ENCODE measurements at regions not wholly inside any gene's neighbourhood (a gene's known extent, or its start where the extent isn't known, plus 50 kb on each side); places are given as distances from the start of the nearest gene placed in this dataset.

GRCh38 chr5:136510481-136510880 lies 145.1 kb upstream of the TRPC7 start:
- no peak overlapping the region for H3K4me2 ChIP-seq (ENCODE audit: extremely low read depth, insufficient read depth, low read length)
- H3K9me3 ChIP-seq (ENCODE audit: control insufficient read depth, insufficient read depth, low read depth, low read length) = no peaks in the 10 kb centered on the region
- no peaks in the 10 kb centered on the region for H3K27me3 ChIP-seq (ENCODE audit: control insufficient read depth, insufficient read depth, low read length)
- H3K27ac ChIP-seq (ENCODE audit: insufficient read depth, low read length) = no peak overlapping the region
- TF ChIP-seq CTCF (conservative IDR thresholded peaks at IDR 0.05 in 1 of 2, IDR thresholded peaks at IDR 0.05 in 1 of 2; ENCODE audit: low read depth in 1 of 2, low read length in 2 of 2) (no peak), EZH2 (IDR thresholded peaks at IDR 0.05; ENCODE audit: low read length, missing control alignments) (no peak)
- H2AFZ ChIP-seq (ENCODE audit: low read length) = no peak overlapping the region
- no peak overlapping the region for H3K9ac ChIP-seq (ENCODE audit: insufficient read depth, low read length)
- H3K4me3 ChIP-seq (replicated peaks in 1 of 4; ENCODE audit: control extremely low read depth in 1 of 4, insufficient read depth in 1 of 4, low read depth in 3 of 4, low read length in 4 of 4) = no peak overlapping the region
- H3K36me3 ChIP-seq (ENCODE audit: control insufficient read depth, insufficient read depth, low read length) = no peaks in the 10 kb centered on the region
- no peaks in the 10 kb centered on the region for H3K4me1 ChIP-seq (ENCODE audit: control insufficient read depth, extremely low read depth, insufficient read depth, low read length)
- no peaks in the 10 kb centered on the region for H3K79me2 ChIP-seq (ENCODE audit: control insufficient read depth, insufficient read depth, low read length)
- no peak for DNase-seq (ENCODE audit: low read depth in 2 of 2)
- no peaks in the 10 kb centered on the region for H4K20me1 ChIP-seq (ENCODE audit: control insufficient read depth, extremely low read depth, insufficient read depth, low read length)

- Histone ChIP-seq H3K27ac (ENCODE audit: insufficient read depth, low read length) (no peak overlapping the region), H3K4me2 (ENCODE audit: extremely low read depth, insufficient read depth, low read length) (no peak overlapping the region), H3K27me3 (ENCODE audit: control insufficient read depth, insufficient read depth, low read length) (no peaks in the 10 kb centered on the region), H3K4me3 (replicated peaks in 1 of 4; ENCODE audit: control extremely low read depth in 1 of 4, insufficient read depth in 1 of 4, low read depth in 3 of 4, low read length in 4 of 4) (no peak overlapping the region), H4K20me1 (ENCODE audit: control insufficient read depth, extremely low read depth, insufficient read depth, low read length) (no peaks in the 10 kb centered on the region), H2AFZ (ENCODE audit: low read length) (no peak overlapping the region), H3K9me3 (ENCODE audit: control insufficient read depth, insufficient read depth, low read depth, low read length) (no peaks in the 10 kb centered on the region), H3K79me2 (ENCODE audit: control insufficient read depth, insufficient read depth, low read length) (no peaks in the 10 kb centered on the region), H3K36me3 (ENCODE audit: control insufficient read depth, insufficient read depth, low read length) (no peaks in the 10 kb centered on the region), H3K4me1 (ENCODE audit: control insufficient read depth, extremely low read depth, insufficient read depth, low read length) (no peaks in the 10 kb centered on the region), H3K9ac (ENCODE audit: insufficient read depth, low read length) (no peak overlapping the region)
- no peak for DNase-seq (ENCODE audit: low read depth in 2 of 2)
- no peak for TF ChIP-seq CTCF (conservative IDR thresholded peaks at IDR 0.05 in 1 of 2, IDR thresholded peaks at IDR 0.05 in 1 of 2; ENCODE audit: low read depth in 1 of 2, low read length in 2 of 2)
- TF ChIP-seq EZH2 (IDR thresholded peaks at IDR 0.05; ENCODE audit: low read length, missing control alignments) = no peak
Observed at GRCh38 chr5:136506131-136506530, 140.8 kb upstream of the TRPC7 start.

GRCh38 chr5:136501133-136501532 lies 135.8 kb upstream of the TRPC7 start:
- H3K9ac ChIP-seq (ENCODE audit: insufficient read depth, low read length) = no peak overlapping the region
- no peaks in the 10 kb centered on the region for H3K79me2 ChIP-seq (ENCODE audit: control insufficient read depth, insufficient read depth, low read length)
- no peaks in the 10 kb centered on the region for H3K36me3 ChIP-seq (ENCODE audit: control insufficient read depth, insufficient read depth, low read length)
- H4K20me1 ChIP-seq (ENCODE audit: control insufficient read depth, extremely low read depth, insufficient read depth, low read length) = no peaks in the 10 kb centered on the region
- TF ChIP-seq EZH2 (IDR thresholded peaks at IDR 0.05; ENCODE audit: low read length, missing control alignments) (no peak), CTCF (conservative IDR thresholded peaks at IDR 0.05 in 1 of 2, IDR thresholded peaks at IDR 0.05 in 1 of 2; ENCODE audit: low read depth in 1 of 2, low read length in 2 of 2) (no peak)
- H3K4me1 ChIP-seq (ENCODE audit: control insufficient read depth, extremely low read depth, insufficient read depth, low read length) = no peaks in the 10 kb centered on the region
- no peaks in the 10 kb centered on the region for H3K9me3 ChIP-seq (ENCODE audit: control insufficient read depth, insufficient read depth, low read depth, low read length)
- no peaks in the 10 kb centered on the region for H3K27me3 ChIP-seq (ENCODE audit: control insufficient read depth, insufficient read depth, low read length)
- DNase-seq (ENCODE audit: low read depth in 2 of 2) = no peak
- H3K27ac ChIP-seq (ENCODE audit: insufficient read depth, low read length) = no peak overlapping the region
- no peak overlapping the region for H2AFZ ChIP-seq (ENCODE audit: low read length)
- H3K4me3 ChIP-seq (replicated peaks in 1 of 4; ENCODE audit: control extremely low read depth in 1 of 4, insufficient read depth in 1 of 4, low read depth in 3 of 4, low read length in 4 of 4) = no peak overlapping the region
- H3K4me2 ChIP-seq (ENCODE audit: extremely low read depth, insufficient read depth, low read length) = no peak overlapping the region
